B cell (primary cell): ENCODE measurements at regions not wholly inside any gene's neighbourhood (a gene's known extent, or its start where the extent isn't known, plus 50 kb on each side); places are given as distances from the start of the nearest gene placed in this dataset.

Experiments used
- CTCF ChIP-seq: fragments of 200-600 bp; IDR thresholded peaks from one replicate; pipeline ENCODE4 v1.8.0; 2022; ENCODE audit warnings: antibody characterized with exemption, mild to moderate bottlenecking
- EZH2 ChIP-seq: IDR thresholded peaks from 2 replicates; pipeline ENCODE4 v1.6.1; 2012; ENCODE audit warnings: borderline replicate concordance, low read depth, mild to moderate bottlenecking, moderate library complexity, low read length; ENCODE audit not compliant: insufficient read depth, poor library complexity, severe bottlenecking

- TF ChIP-seq EZH2 (no peak), CTCF (no peak)
Measured at GRCh38 chr13:67367399-67367798, 137.3 kb upstream of the PCDH9 start.
